Skeletal muscle satellite cell (primary cell): ENCODE measurements at regions not wholly inside any gene's neighbourhood (a gene's known extent, or its start where the extent isn't known, plus 50 kb on each side); places are given as distances from the start of the nearest gene placed in this dataset.
"Not testable (repeated sequence)": the region's sequence is repeated elsewhere in the genome, so short reads cannot be mapped to it uniquely, and the experiment has no call there.

Experiments
- H3K27me3 ChIP-seq: 2 replicates; pipeline ENCODE4 v1.7.0; 2013; ENCODE audit warnings: low read length; ENCODE audit not compliant: control insufficient read depth, insufficient read depth
- H3K36me3 ChIP-seq: 2 replicates; pipeline ENCODE4 v1.7.0; 2013; ENCODE audit warnings: mild to moderate bottlenecking, control low read depth, low read length; ENCODE audit not compliant: insufficient read depth
- H3K4me1 ChIP-seq: 2 replicates; pipeline ENCODE4 v1.7.0; 2013; ENCODE audit warnings: low read length; ENCODE audit not compliant: control insufficient read depth, insufficient read depth
- H3K4me2 ChIP-seq: 2 replicates; pipeline ENCODE4 v1.7.0; 2013; ENCODE audit warnings: mild to moderate bottlenecking, low read length
- H3K4me3 ChIP-seq: 2 replicates; pipeline ENCODE4 v1.7.0; 2013; ENCODE audit warnings: low read length
- H3K9ac ChIP-seq: 2 replicates; pipeline ENCODE4 v1.7.0; 2013; ENCODE audit warnings: mild to moderate bottlenecking, low read depth, low read length, moderate library complexity
- H3K9me3 ChIP-seq: replicated peaks from 2 replicates; pipeline ENCODE4 v1.7.0; 2013; ENCODE audit warnings: mild to moderate bottlenecking, control low read depth, low read length

DNA sequence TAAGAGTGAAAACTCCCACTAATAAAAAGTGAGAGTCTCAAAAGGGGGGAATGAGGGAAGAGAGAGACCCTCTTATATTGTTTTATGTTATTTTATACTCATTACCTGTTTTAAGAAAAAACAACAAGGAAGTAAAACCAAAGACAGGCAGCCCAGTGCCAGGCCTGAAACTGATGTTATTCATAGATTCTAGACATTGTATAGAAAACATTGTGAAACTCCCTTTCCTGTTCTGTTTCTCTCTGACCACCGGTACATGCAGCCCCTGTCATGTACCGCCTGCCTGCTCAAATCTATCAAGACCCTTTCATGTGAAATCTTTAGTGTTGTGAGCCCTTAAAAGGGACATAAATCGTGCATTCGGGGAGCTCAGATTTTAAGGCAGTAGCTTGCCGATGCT lies 216.4 kb upstream of the CNTN3 start:
- not testable (repeated sequence) for H3K27me3 ChIP-seq, H3K9ac ChIP-seq, H3K4me3 ChIP-seq, H3K36me3 ChIP-seq, H3K4me2 ChIP-seq, H3K4me1 ChIP-seq, H3K9me3 ChIP-seq

DNA sequence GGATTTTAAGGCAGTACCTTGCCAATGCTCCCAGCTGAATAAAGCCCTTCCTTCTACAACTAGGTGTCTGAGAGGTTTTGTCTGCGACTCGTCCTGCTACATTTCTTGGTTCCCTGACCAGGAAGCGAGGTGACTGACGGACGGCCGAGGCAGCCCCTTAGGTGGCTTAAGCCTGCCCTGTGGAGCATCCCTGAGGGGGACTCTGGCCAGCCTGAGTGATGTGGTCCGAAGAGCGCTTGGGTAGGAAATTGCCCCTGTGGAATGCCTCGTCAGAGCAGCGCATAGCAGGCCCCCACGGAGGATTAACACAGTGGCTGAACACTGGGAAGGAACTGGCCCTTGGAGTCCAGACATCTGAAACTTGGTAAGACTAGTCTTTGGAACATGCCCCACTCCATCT lies 210.9 kb upstream of the CNTN3 start:
- not testable (repeated sequence) for H3K4me2 ChIP-seq, H3K9ac ChIP-seq, H3K27me3 ChIP-seq

DNA sequence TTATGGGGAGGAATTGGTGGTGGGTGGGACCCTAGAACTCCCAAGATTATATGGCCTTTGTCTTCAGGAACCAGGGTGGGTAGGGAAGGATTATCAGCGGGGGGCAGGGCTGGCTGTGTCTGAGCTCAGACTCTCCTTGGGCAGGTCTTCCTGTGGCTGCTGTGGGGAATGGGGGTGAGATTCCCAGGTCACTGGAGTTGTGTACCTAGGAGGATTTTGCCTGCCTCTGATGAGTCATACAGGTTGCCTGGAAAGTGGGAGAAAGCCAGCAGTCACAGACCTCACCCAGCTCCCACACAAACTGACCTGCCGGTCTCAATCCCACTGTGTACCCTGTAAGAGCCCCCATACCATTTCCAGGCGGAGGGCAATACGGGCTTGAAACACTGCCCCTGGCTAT lies 209.9 kb upstream of the CNTN3 start:
- H3K36me3 ChIP-seq: no peaks in the 10 kb centered on the region
- no peak overlapping the region for H3K4me3 ChIP-seq
- no peaks in the 10 kb centered on the region for H3K9me3 ChIP-seq
- no peak overlapping the region for H3K4me2 ChIP-seq
- no peak overlapping the region for H3K9ac ChIP-seq
- H3K27me3 ChIP-seq: no peaks in the 10 kb centered on the region
- H3K4me1 ChIP-seq: no peaks in the 10 kb centered on the region

More for the DNA sequence above, 210.9 kb upstream of the CNTN3 start:
- H3K9me3 ChIP-seq, H3K4me3 ChIP-seq, H3K4me1 ChIP-seq, H3K36me3 ChIP-seq: not testable (repeated sequence)

GRCh38 chr3:74814181-74814580 lies 199.7 kb upstream of the CNTN3 start:
- Histone ChIP-seq H3K4me3 (no peak overlapping the region), H3K36me3 (no peaks in the 10 kb centered on the region), H3K9ac (no peak overlapping the region), H3K4me2 (no peak overlapping the region), H3K27me3 (no peaks in the 10 kb centered on the region), H3K4me1 (no peaks in the 10 kb centered on the region), H3K9me3 (no peaks in the 10 kb centered on the region)

GRCh38 chr3:74812756-74813155 lies 198.3 kb upstream of the CNTN3 start:
- no peaks in the 10 kb centered on the region for H3K36me3 ChIP-seq
- H3K4me2 ChIP-seq: no peak overlapping the region
- no peaks in the 10 kb centered on the region for H3K4me1 ChIP-seq
- H3K4me3 ChIP-seq: no peak overlapping the region
- no peaks in the 10 kb centered on the region for H3K9me3 ChIP-seq
- no peaks in the 10 kb centered on the region for H3K27me3 ChIP-seq
- H3K9ac ChIP-seq: no peak overlapping the region

- Histone ChIP-seq H3K4me3 (no peak overlapping the region), H3K9me3 (no peaks in the 10 kb centered on the region), H3K4me2 (no peak overlapping the region), H3K4me1 (no peaks in the 10 kb centered on the region), H3K27me3 (no peaks in the 10 kb centered on the region), H3K9ac (no peak overlapping the region), H3K36me3 (no peaks in the 10 kb centered on the region)
These were observed 194.2 kb upstream of the CNTN3 start for GRCh38 chr3:74808506-74809275.

- Histone ChIP-seq H3K9ac (no peak overlapping the region), H3K27me3 (no peaks in the 10 kb centered on the region), H3K36me3 (no peaks in the 10 kb centered on the region), H3K4me2 (no peak overlapping the region), H3K4me3 (no peak overlapping the region), H3K9me3 (no peaks in the 10 kb centered on the region), H3K4me1 (no peaks in the 10 kb centered on the region)
These were observed 187.5 kb upstream of the CNTN3 start for GRCh38 chr3:74801924-74802323.

DNA sequence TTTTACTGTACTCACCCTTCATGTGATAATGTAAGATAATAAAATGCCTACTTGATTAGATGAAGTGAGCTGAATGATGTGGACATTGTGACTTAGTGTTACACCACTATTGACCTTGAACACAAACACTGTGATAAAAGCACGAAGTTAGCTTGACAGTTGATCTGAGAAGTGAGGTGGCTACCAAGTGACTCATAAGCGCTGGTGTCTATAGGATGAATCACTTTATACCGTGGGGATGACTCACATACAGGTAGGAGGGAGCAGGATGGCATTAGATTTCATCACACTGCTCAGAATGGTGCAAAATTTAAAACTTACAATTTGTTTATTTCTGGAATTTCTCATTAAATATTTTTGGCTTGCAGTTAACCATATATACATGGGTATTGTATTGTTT lies 174.7 kb upstream of the CNTN3 start:
- Histone ChIP-seq H3K4me1 (no peaks in the 10 kb centered on the region), H3K4me3 (no peak overlapping the region), H3K27me3 (no peaks in the 10 kb centered on the region), H3K36me3 (no peaks in the 10 kb centered on the region), H3K4me2 (no peak overlapping the region), H3K9ac (no peak overlapping the region), H3K9me3 (no peaks in the 10 kb centered on the region)

GRCh38 chr3:74787011-74787410 lies 172.6 kb upstream of the CNTN3 start:
- no peaks in the 10 kb centered on the region for H3K4me1 ChIP-seq

DNA sequence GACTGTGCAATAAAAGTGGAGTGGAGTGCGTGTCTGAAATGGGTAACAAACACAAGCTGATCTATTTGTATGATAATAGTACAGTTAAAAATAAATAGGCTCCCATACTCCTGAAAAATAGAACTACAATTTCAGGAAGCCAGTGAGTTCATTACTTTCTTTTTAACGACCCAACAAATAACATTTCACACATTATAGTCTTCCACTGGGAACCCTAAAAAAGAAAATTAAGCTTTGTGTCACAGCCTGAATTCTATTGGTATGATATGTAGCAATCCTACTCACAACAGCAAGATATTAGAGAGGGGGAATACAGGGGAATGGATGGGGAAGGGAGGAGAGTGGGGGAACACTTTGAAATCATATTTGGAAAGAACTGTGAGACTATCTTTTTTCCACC lies 156.9 kb upstream of the CNTN3 start:
- no peaks in the 10 kb centered on the region for H3K4me1 ChIP-seq
- H3K9ac ChIP-seq: no peak overlapping the region
- no peaks in the 10 kb centered on the region for H3K27me3 ChIP-seq
- no peaks in the 10 kb centered on the region for H3K9me3 ChIP-seq
- no peak overlapping the region for H3K4me3 ChIP-seq
- H3K36me3 ChIP-seq: no peaks in the 10 kb centered on the region
- H3K4me2 ChIP-seq: no peak overlapping the region

More at GRCh38 chr3:74787011-74787410, 172.6 kb upstream of the CNTN3 start:
- Histone ChIP-seq H3K36me3 (no peaks in the 10 kb centered on the region), H3K4me2 (no peak overlapping the region), H3K9me3 (no peaks in the 10 kb centered on the region), H3K27me3 (no peaks in the 10 kb centered on the region), H3K4me3 (no peak overlapping the region), H3K9ac (no peak overlapping the region)

GRCh38 chr3:74768010-74768409 lies 153.6 kb upstream of the CNTN3 start:
- Histone ChIP-seq H3K9me3 (no peaks in the 10 kb centered on the region), H3K27me3 (no peaks in the 10 kb centered on the region), H3K4me2 (no peak overlapping the region), H3K4me1 (no peaks in the 10 kb centered on the region), H3K4me3 (no peak overlapping the region), H3K9ac (no peak overlapping the region), H3K36me3 (no peaks in the 10 kb centered on the region)

DNA sequence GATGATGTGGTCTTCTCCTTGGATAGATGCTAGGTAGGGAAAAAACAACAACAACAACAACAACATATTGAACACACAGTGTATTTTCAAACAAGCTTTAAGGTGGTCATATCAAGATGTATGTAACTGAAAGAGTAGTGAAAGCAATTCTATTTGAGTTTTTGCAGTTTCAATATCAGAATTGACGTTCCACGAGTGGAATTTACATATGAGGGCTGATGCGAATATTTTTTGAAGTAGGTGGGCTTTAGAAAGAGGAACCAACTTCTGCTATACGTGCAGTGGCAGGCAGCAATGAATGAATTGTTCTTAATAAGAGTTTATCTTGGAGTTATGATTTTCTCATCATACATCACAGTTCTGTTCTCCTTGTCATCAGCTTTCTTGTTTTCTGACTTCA lies 151.9 kb upstream of the CNTN3 start:
- Histone ChIP-seq H3K27me3 (no peaks in the 10 kb centered on the region), H3K4me3 (no peak overlapping the region), H3K4me1 (no peaks in the 10 kb centered on the region), H3K9ac (no peak overlapping the region), H3K9me3 (no peaks in the 10 kb centered on the region), H3K4me2 (no peak overlapping the region), H3K36me3 (no peaks in the 10 kb centered on the region)
